NCI-H2196 (cell line): ENCODE measurements at regions not wholly inside any gene's neighbourhood (a gene's known extent, or its start where the extent isn't known, plus 50 kb on each side); places are given as distances from the start of the nearest gene placed in this dataset.
"Not testable (repeated sequence)": the region's sequence is repeated elsewhere in the genome, so short reads cannot be mapped to it uniquely, and the experiment has no call there.

Source experiments
- DNase-seq: peaks from one replicate; lab custom pipeline; 2025; ENCODE audit not compliant: unreplicated experiment; lab: John Stamatoyannopoulos, UW

GRCh38 chr6:81969814-81970213 lies 217.3 kb upstream of the TENT5A start:
- no peak for DNase-seq

- DNase-seq: no peak
These were observed 216.5 kb upstream of the TENT5A start for GRCh38 chr6:81969011-81969410.

GRCh38 chr6:81966968-81967367 lies 214.5 kb upstream of the TENT5A start:
- no peak for DNase-seq

GRCh38 chr6:81962198-81962597 lies 209.7 kb upstream of the TENT5A start:
- DNase-seq: no peak

- DNase-seq: no peak
These were observed 198.4 kb upstream of the TENT5A start for GRCh38 chr6:81950877-81951276.

GRCh38 chr6:81948861-81949260 lies 196.4 kb upstream of the TENT5A start:
- no peak for DNase-seq

GRCh38 chr6:81948196-81948595 lies 195.7 kb upstream of the TENT5A start:
- DNase-seq: not testable (repeated sequence)

- no peak for DNase-seq
These were observed 192.2 kb upstream of the TENT5A start for GRCh38 chr6:81944661-81945060.

GRCh38 chr6:81942842-81943241 lies 190.4 kb upstream of the TENT5A start:
- DNase-seq: not testable (repeated sequence)

GRCh38 chr6:81942067-81942370 lies 189.5 kb upstream of the TENT5A start:
- no peak for DNase-seq

GRCh38 chr6:81940451-81940985 lies 188.0 kb upstream of the TENT5A start:
- no peak for DNase-seq

GRCh38 chr6:81939766-81940165 lies 187.3 kb upstream of the TENT5A start:
- no peak for DNase-seq

- DNase-seq: no peak
These were observed 186.7 kb upstream of the TENT5A start for GRCh38 chr6:81938991-81939732.

- DNase-seq: no peak
These were observed 185.8 kb upstream of the TENT5A start for GRCh38 chr6:81938014-81938856.

- no peak for DNase-seq
These were observed 184.9 kb upstream of the TENT5A start for GRCh38 chr6:81937296-81937937.

GRCh38 chr6:81934936-81935335 lies 182.5 kb upstream of the TENT5A start:
- no peak for DNase-seq

GRCh38 chr6:81933608-81934051 lies 181.1 kb upstream of the TENT5A start:
- DNase-seq: no peak

- DNase-seq: no peak
These were observed 180.6 kb upstream of the TENT5A start for GRCh38 chr6:81933089-81933488.

- DNase-seq: not testable (repeated sequence)
These were observed 180.0 kb upstream of the TENT5A start for GRCh38 chr6:81932448-81932847.

- DNase-seq: no peak
These were observed 177.3 kb upstream of the TENT5A start for GRCh38 chr6:81929828-81930227.

- no peak for DNase-seq
These were observed 172.7 kb upstream of the TENT5A start for GRCh38 chr6:81925201-81925600.
